A673 (cell line): ENCODE measurements at regions not wholly inside any gene's neighbourhood (a gene's known extent, or its start where the extent isn't known, plus 50 kb on each side); places are given as distances from the start of the nearest gene placed in this dataset.

Experiments used
- CTCF ChIP-seq: fragments of 300-800, 200-600 bp; sonication (generic); conservative IDR thresholded peaks from 2 replicates; pipeline ENCODE4 v1.5.1; 2017; ENCODE audit warnings: low read depth, mild to moderate bottlenecking, antibody characterized with exemption, low read length, moderate library complexity, mixed read lengths
- EZH2 ChIP-seq: fragments of 200-600 bp; sonication (generic); IDR thresholded peaks from 2 replicates; pipeline ENCODE4 v1.6.1; 2017; ENCODE audit warnings: borderline replicate concordance, low read depth, mild to moderate bottlenecking, mixed read lengths, antibody characterized with exemption, low read length; ENCODE audit not compliant: poor library complexity, severe bottlenecking

GRCh38 chr12:127984386-127985055, 282.4 kb upstream of the TMEM132C start:
- TF ChIP-seq CTCF (no peak), EZH2 (no peak)
